ENCODE measurements at regions not wholly inside any gene's neighbourhood (a gene's known extent, or its start where the extent isn't known, plus 50 kb on each side); places are given as distances from the start of the nearest gene placed in this dataset.

GRCh38 chr1:58045094-58045705, 501.3 kb downstream of the OMA1 start:
- Mint-ChIP-seq H3K36me3 (ENCODE audit: low read depth) (no peaks in the 10 kb centered on the region), H3K4me1 (no peaks in the 10 kb centered on the region), H3K9me3 (no peaks in the 10 kb centered on the region), H3K27ac (no peak overlapping the region), H3K4me3 (no peak overlapping the region), H3K27me3 (ENCODE audit: low read depth) (no peaks in the 10 kb centered on the region)
- TF ChIP-seq CTCF (IDR thresholded peaks at IDR 0.05; ENCODE audit: unreplicated experiment in 3 of 3) = no peak

- H3K27me3 Mint-ChIP-seq (ENCODE audit: low read depth) = peaks cover 7% of the 10 kb centered on the region
Measured at GRCh38 chr1:58041621-58042020, 504.9 kb downstream of the OMA1 start.

GRCh38 chr1:58038574-58038973, 508.0 kb downstream of the OMA1 start:
- TF ChIP-seq CTCF (IDR thresholded peaks at IDR 0.05; ENCODE audit: unreplicated experiment in 3 of 3) = no peak
- Mint-ChIP-seq H3K27ac (no peak overlapping the region), H3K4me1 (no peaks in the 10 kb centered on the region), H3K27me3 (ENCODE audit: low read depth) (peaks cover 13% of the 10 kb centered on the region), H3K4me3 (no peak overlapping the region), H3K36me3 (ENCODE audit: low read depth) (no peaks in the 10 kb centered on the region), H3K9me3 (no peaks in the 10 kb centered on the region)

More at GRCh38 chr1:58041621-58042020, 504.9 kb downstream of the OMA1 start:
- H3K4me1 Mint-ChIP-seq = no peaks in the 10 kb centered on the region
- H3K36me3 Mint-ChIP-seq (ENCODE audit: low read depth) = no peaks in the 10 kb centered on the region
- H3K9me3 Mint-ChIP-seq = no peaks in the 10 kb centered on the region
- no peak overlapping the region for H3K4me3 Mint-ChIP-seq
- no peak overlapping the region for H3K27ac Mint-ChIP-seq
- TF ChIP-seq CTCF (IDR thresholded peaks at IDR 0.05; ENCODE audit: unreplicated experiment in 3 of 3) = no peak

GRCh38 chr1:58035523-58035922, 511.0 kb downstream of the OMA1 start:
- Mint-ChIP-seq H3K36me3 (ENCODE audit: low read depth) (no peaks in the 10 kb centered on the region), H3K4me3 (no peak overlapping the region), H3K27me3 (ENCODE audit: low read depth) (peaks cover 27% of the 10 kb centered on the region), H3K9me3 (no peaks in the 10 kb centered on the region), H3K27ac (no peak overlapping the region), H3K4me1 (no peaks in the 10 kb centered on the region)
- no peak for TF ChIP-seq CTCF (IDR thresholded peaks at IDR 0.05; ENCODE audit: unreplicated experiment in 3 of 3)

GRCh38 chr1:58033311-58033710, 513.2 kb downstream of the OMA1 start:
- Mint-ChIP-seq H3K36me3 (ENCODE audit: low read depth) (no peaks in the 10 kb centered on the region), H3K4me1 (no peaks in the 10 kb centered on the region), H3K27ac (no peak overlapping the region), H3K27me3 (ENCODE audit: low read depth) (peaks cover 20% of the 10 kb centered on the region), H3K4me3 (no peak overlapping the region), H3K9me3 (no peaks in the 10 kb centered on the region)
- TF ChIP-seq CTCF (IDR thresholded peaks at IDR 0.05; ENCODE audit: unreplicated experiment in 3 of 3) = no peak

- Mint-ChIP-seq H3K27ac (no peak overlapping the region), H3K27me3 (ENCODE audit: low read depth) (peaks cover 20% of the 10 kb centered on the region), H3K4me1 (no peaks in the 10 kb centered on the region), H3K9me3 (no peaks in the 10 kb centered on the region), H3K36me3 (ENCODE audit: low read depth) (no peaks in the 10 kb centered on the region), H3K4me3 (no peak overlapping the region)
- TF ChIP-seq CTCF (IDR thresholded peaks at IDR 0.05; ENCODE audit: unreplicated experiment in 3 of 3) = no peak
Measured at GRCh38 chr1:58032611-58033073, 513.9 kb downstream of the OMA1 start.

Measured in nephron (organoid).